ENCODE measurements at regions not wholly inside any gene's neighbourhood (a gene's known extent, or its start where the extent isn't known, plus 50 kb on each side); places are given as distances from the start of the nearest gene placed in this dataset.

DNA sequence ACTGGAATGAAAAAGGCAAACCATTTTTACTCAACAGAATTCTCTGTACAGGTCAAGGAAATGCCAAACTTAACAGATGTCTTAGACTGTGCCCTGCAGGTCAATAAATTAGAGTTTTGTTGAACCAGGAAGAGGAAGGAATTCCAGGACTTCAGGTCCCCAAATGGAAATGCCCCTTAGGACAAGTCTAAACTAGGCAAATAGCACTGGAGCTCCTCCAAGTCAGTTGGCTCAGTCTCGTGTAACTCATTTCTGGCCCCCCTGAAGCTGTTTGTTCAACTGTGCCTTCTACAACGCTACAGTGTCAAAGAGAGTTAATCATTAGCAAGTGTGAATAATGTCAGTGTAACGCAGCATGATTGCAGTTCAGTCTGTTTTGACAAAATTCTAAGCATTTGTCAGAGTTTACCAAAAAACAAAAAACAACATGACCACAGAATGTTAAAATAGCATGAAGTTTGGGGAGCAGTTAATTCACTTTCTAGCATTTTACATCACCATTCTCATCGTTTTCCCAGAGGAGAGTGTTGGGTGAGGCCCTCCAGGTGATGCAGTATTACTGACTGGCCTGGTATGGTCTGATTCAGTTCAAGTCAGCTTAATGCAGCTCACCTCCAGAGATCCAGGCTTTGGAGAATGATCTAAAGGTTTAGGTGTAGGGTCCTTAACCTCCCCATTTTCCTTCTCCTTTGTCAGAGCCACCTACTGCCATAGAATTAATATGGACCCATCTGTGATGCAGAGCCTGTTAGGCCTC lies 108.1 kb downstream of the AQP4 start:
- TF ChIP-seq, protein P1, sequence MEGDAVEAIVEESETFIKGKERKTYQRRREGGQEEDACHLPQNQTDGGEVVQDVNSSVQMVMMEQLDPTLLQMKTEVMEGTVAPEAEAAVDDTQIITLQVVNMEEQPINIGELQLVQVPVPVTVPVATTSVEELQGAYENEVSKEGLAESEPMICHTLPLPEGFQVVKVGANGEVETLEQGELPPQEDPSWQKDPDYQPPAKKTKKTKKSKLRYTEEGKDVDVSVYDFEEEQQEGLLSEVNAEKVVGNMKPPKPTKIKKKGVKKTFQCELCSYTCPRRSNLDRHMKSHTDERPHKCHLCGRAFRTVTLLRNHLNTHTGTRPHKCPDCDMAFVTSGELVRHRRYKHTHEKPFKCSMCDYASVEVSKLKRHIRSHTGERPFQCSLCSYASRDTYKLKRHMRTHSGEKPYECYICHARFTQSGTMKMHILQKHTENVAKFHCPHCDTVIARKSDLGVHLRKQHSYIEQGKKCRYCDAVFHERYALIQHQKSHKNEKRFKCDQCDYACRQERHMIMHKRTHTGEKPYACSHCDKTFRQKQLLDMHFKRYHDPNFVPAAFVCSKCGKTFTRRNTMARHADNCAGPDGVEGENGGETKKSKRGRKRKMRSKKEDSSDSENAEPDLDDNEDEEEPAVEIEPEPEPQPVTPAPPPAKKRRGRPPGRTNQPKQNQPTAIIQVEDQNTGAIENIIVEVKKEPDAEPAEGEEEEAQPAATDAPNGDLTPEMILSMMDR (IDR thresholded peaks at IDR 0.05; ENCODE audit: low read depth, low read length, poor library complexity, severe bottlenecking), result no peak
- no peak for TF ChIP-seq EZH2phosphoT487 (IDR thresholded peaks at IDR 0.05; ENCODE audit: borderline replicate concordance, low read length)
